Mesendoderm (in vitro differentiated cells): ENCODE measurements at regions not wholly inside any gene's neighbourhood (a gene's known extent, or its start where the extent isn't known, plus 50 kb on each side); places are given as distances from the start of the nearest gene placed in this dataset.

Experiments
- DNase-seq: peaks from one replicate; pipeline ENCODE4 v3.0.0; 2013
- H2AK5ac ChIP-seq: 2 replicates; pipeline ENCODE4 v1.6.1; 2013; ENCODE audit warnings: low read length, inconsistent platforms
- H2BK120ac ChIP-seq: 2 replicates; pipeline ENCODE4 v1.6.1; 2013; ENCODE audit warnings: low read depth, mild to moderate bottlenecking, low read length, moderate library complexity, mixed read lengths
- H2BK15ac ChIP-seq: replicated peaks from 2 replicates; pipeline ENCODE4 v1.6.1; 2013; ENCODE audit warnings: low read depth, mild to moderate bottlenecking, moderate library complexity
- H2BK5ac ChIP-seq: 2 replicates; pipeline ENCODE4 v1.6.1; 2013; ENCODE audit warnings: low read length, inconsistent platforms
- H3K18ac ChIP-seq: 2 replicates; pipeline ENCODE4 v1.6.1; 2013; ENCODE audit warnings: mild to moderate bottlenecking, low read length, mixed read lengths
- H3K23ac ChIP-seq: one replicate; pipeline ENCODE4 v1.6.1; 2013; ENCODE audit warnings: low read length
- H3K27ac ChIP-seq: 2 replicates; pipeline ENCODE4 v1.5.1; 2013; ENCODE audit warnings: low read depth, mild to moderate bottlenecking, inconsistent platforms, low read length, moderate library complexity
- H3K27me3 ChIP-seq: 2 replicates; pipeline ENCODE4 v1.6.1; 2013; ENCODE audit warnings: low read length, control low read depth, mild to moderate bottlenecking, inconsistent platforms; ENCODE audit not compliant: insufficient read depth, poor library complexity
- H3K36me3 ChIP-seq: 2 replicates; pipeline ENCODE4 v1.6.1; 2013; ENCODE audit warnings: low read length, inconsistent platforms; ENCODE audit not compliant: control insufficient read depth, insufficient read depth
- H3K4ac ChIP-seq: one replicate; pipeline ENCODE4 v1.6.1; 2013; ENCODE audit warnings: low read depth, mild to moderate bottlenecking, low read length, moderate library complexity
- H3K4me1 ChIP-seq: 2 replicates; pipeline ENCODE4 v1.6.1; 2013; ENCODE audit warnings: low read depth, low read length, inconsistent platforms; ENCODE audit not compliant: control insufficient read depth
- H3K4me2 ChIP-seq: 2 replicates; pipeline ENCODE4 v1.6.1; 2013; ENCODE audit warnings: low read length
- H3K4me3 ChIP-seq: 2 replicates; pipeline ENCODE4 v1.5.1; 2013; ENCODE audit warnings: mild to moderate bottlenecking, low read length
- H3K56ac ChIP-seq: one replicate; pipeline ENCODE4 v1.6.1; 2013; ENCODE audit warnings: low read length
- H3K79me1 ChIP-seq: 2 replicates; pipeline ENCODE4 v1.6.1; 2013; ENCODE audit warnings: low read length, inconsistent platforms
- H3K79me2 ChIP-seq: 2 replicates; pipeline ENCODE4 v1.6.1; 2013; ENCODE audit warnings: mild to moderate bottlenecking, low read length; ENCODE audit not compliant: control insufficient read depth, insufficient read depth
- H3K9ac ChIP-seq: 2 replicates; pipeline ENCODE4 v1.6.1; 2013; ENCODE audit warnings: low read length, inconsistent platforms
- H4K5ac ChIP-seq: one replicate; pipeline ENCODE4 v1.6.1; 2013; ENCODE audit warnings: low read length
- H4K8ac ChIP-seq: one replicate; pipeline ENCODE4 v1.6.1; 2013; ENCODE audit warnings: low read depth, mild to moderate bottlenecking, control low read depth, low read length, moderate library complexity
- WGBS: extraction: QIAGEN DNeasy Blood & Tissue Kit; methylation state at CpG from one replicate; pipeline ENCODE4 v1.1.7; 2013; ENCODE audit warnings: low lambda C conversion rate, missing lambda C conversion rate; ENCODE audit not compliant: insufficient coverage; ENCODE audit errors: extremely low coverage; 5-methylcytosine and 5-hydroxymethylcytosine counted together

GRCh38 chr4:14897217-14897616, 105.1 kb upstream of the CPEB2 start:
- no peak overlapping the region for H2BK120ac ChIP-seq
- DNase-seq: no peak
- no peak overlapping the region for H2BK15ac ChIP-seq
- no peak overlapping the region for H3K56ac ChIP-seq
- no peak overlapping the region for H3K4me3 ChIP-seq
- H3K4ac ChIP-seq: no peak overlapping the region
- H4K8ac ChIP-seq: no peak overlapping the region
- H3K27me3 ChIP-seq: no peaks in the 10 kb centered on the region
- no peaks in the 10 kb centered on the region for H3K4me1 ChIP-seq
- no peaks in the 10 kb centered on the region for H3K36me3 ChIP-seq
- no peak overlapping the region for H2AK5ac ChIP-seq
- no peaks in the 10 kb centered on the region for H3K79me2 ChIP-seq
- no peak overlapping the region for H2BK5ac ChIP-seq
- no peak overlapping the region for H3K9ac ChIP-seq
- H3K79me1 ChIP-seq: no peaks in the 10 kb centered on the region
- H4K5ac ChIP-seq: no peak overlapping the region
- no peak overlapping the region for H3K23ac ChIP-seq
- no CpG with 5 or more reads among the region's 2 CpGs for WGBS
- no peak overlapping the region for H3K4me2 ChIP-seq
- H3K27ac ChIP-seq: no peak overlapping the region
- H3K18ac ChIP-seq: no peak overlapping the region

DNA sequence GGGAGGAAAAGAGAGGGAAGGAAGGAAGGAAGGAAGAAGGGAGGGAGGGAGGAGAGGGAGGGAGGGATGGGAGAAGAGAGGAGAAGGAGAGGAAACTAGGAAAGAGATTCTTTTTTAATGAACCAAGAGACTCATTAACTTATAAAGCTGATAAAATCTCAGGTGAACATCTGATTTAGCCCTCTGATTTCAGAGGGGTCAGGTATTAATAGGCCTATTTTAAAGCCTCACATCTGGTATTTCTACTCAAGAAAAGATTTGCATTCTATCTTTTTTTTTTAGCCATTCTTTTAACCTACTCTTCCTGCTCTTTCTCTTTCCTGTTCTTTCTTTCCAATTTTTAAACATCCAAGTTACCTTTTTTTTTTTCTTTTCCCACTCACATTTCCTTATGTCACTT, 103.3 kb upstream of the CPEB2 start:
- H2BK15ac ChIP-seq: no peak overlapping the region
- no peak overlapping the region for H3K9ac ChIP-seq
- no peaks in the 10 kb centered on the region for H3K36me3 ChIP-seq
- no peak for DNase-seq
- no peak overlapping the region for H3K4me3 ChIP-seq
- H3K4me1 ChIP-seq: no peaks in the 10 kb centered on the region
- no peak overlapping the region for H2BK5ac ChIP-seq
- no peak overlapping the region for H2AK5ac ChIP-seq
- no peaks in the 10 kb centered on the region for H3K79me2 ChIP-seq
- no peak overlapping the region for H4K5ac ChIP-seq
- no peak overlapping the region for H3K56ac ChIP-seq
- H4K8ac ChIP-seq: no peak overlapping the region
- H3K4me2 ChIP-seq: no peak overlapping the region
- H3K27me3 ChIP-seq: no peaks in the 10 kb centered on the region
- no peak overlapping the region for H3K18ac ChIP-seq
- no peak overlapping the region for H3K23ac ChIP-seq
- no peak overlapping the region for H3K27ac ChIP-seq
- no peak overlapping the region for H3K4ac ChIP-seq
- no peaks in the 10 kb centered on the region for H3K79me1 ChIP-seq
- no peak overlapping the region for H2BK120ac ChIP-seq

GRCh38 chr4:14902342-14902741, 99.9 kb upstream of the CPEB2 start:
- Histone ChIP-seq H2BK120ac (no peak overlapping the region), H3K4me3 (no peak overlapping the region), H3K27ac (no peak overlapping the region), H3K4ac (no peak overlapping the region), H3K4me2 (no peak overlapping the region), H3K27me3 (no peaks in the 10 kb centered on the region), H3K56ac (no peak overlapping the region), H3K4me1 (no peaks in the 10 kb centered on the region), H4K5ac (no peak overlapping the region), H3K18ac (no peak overlapping the region), H2AK5ac (no peak overlapping the region), H3K23ac (no peak overlapping the region), H3K79me1 (no peaks in the 10 kb centered on the region), H3K9ac (no peak overlapping the region), H4K8ac (no peak overlapping the region), H3K36me3 (no peaks in the 10 kb centered on the region), H2BK15ac (no peak overlapping the region), H3K79me2 (no peaks in the 10 kb centered on the region), H2BK5ac (no peak overlapping the region)
- WGBS: no CpG with 5 or more reads among the region's 3 CpGs
- DNase-seq: no peak

GRCh38 chr4:14903321-14903720, 99.0 kb upstream of the CPEB2 start:
- no peak overlapping the region for H2BK5ac ChIP-seq
- H2BK120ac ChIP-seq: no peak overlapping the region
- no peak overlapping the region for H3K4me3 ChIP-seq
- no peaks in the 10 kb centered on the region for H3K79me2 ChIP-seq
- no peaks in the 10 kb centered on the region for H3K79me1 ChIP-seq
- H4K8ac ChIP-seq: no peak overlapping the region
- H3K4me1 ChIP-seq: no peaks in the 10 kb centered on the region
- no peak overlapping the region for H3K4me2 ChIP-seq
- H2BK15ac ChIP-seq: no peak overlapping the region
- no peak overlapping the region for H3K27ac ChIP-seq
- no peak overlapping the region for H3K23ac ChIP-seq
- H3K4ac ChIP-seq: no peak overlapping the region
- H3K27me3 ChIP-seq: no peaks in the 10 kb centered on the region
- H3K56ac ChIP-seq: no peak overlapping the region
- no peak overlapping the region for H4K5ac ChIP-seq
- no peak for DNase-seq
- no peak overlapping the region for H2AK5ac ChIP-seq
- no peak overlapping the region for H3K18ac ChIP-seq
- no CpG with 5 or more reads among the region's 2 CpGs for WGBS
- no peak overlapping the region for H3K9ac ChIP-seq
- H3K36me3 ChIP-seq: no peaks in the 10 kb centered on the region

DNA sequence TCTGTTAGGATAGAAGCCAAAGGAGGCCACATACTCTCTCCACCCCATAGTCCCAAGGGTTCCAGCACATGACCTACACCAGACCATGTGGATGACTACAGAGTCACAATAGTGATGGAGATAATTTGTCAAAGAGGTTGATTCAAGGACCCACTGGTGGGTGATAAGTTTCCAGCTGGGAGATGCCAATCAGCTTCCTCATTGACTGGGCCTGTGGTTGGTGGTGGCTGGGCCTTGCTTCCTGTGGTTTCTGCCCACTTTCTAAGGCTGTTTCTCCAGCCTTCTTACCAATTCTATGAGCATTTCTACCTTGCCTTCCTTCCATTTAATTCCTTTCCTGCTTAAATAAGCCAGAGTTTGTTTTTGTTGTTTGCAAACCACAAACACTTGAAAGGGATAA, 95.5 kb upstream of the CPEB2 start:
- no peak overlapping the region for H3K4me2 ChIP-seq
- H2BK5ac ChIP-seq: no peak overlapping the region
- H3K4ac ChIP-seq: no peak overlapping the region
- H3K27ac ChIP-seq: no peak overlapping the region
- no peak overlapping the region for H3K23ac ChIP-seq
- no peaks in the 10 kb centered on the region for H3K36me3 ChIP-seq
- DNase-seq: no peak
- no peak overlapping the region for H3K4me3 ChIP-seq
- H2BK15ac ChIP-seq: no peak overlapping the region
- no peak overlapping the region for H2AK5ac ChIP-seq
- H4K5ac ChIP-seq: no peak overlapping the region
- no peak overlapping the region for H3K9ac ChIP-seq
- H3K79me2 ChIP-seq: no peaks in the 10 kb centered on the region
- no peak overlapping the region for H3K18ac ChIP-seq
- H3K4me1 ChIP-seq: no peaks in the 10 kb centered on the region
- no peak overlapping the region for H4K8ac ChIP-seq
- no peak overlapping the region for H3K56ac ChIP-seq
- no peaks in the 10 kb centered on the region for H3K27me3 ChIP-seq
- H2BK120ac ChIP-seq: no peak overlapping the region
- H3K79me1 ChIP-seq: no peaks in the 10 kb centered on the region

- Histone ChIP-seq H3K4ac (no peak overlapping the region), H3K4me2 (no peak overlapping the region), H2BK5ac (no peak overlapping the region), H3K18ac (no peak overlapping the region), H3K23ac (no peak overlapping the region), H3K9ac (no peak overlapping the region), H3K36me3 (no peaks in the 10 kb centered on the region), H3K27me3 (no peaks in the 10 kb centered on the region), H3K79me2 (no peaks in the 10 kb centered on the region), H2BK15ac (no peak overlapping the region), H3K4me3 (no peak overlapping the region), H2BK120ac (no peak overlapping the region), H4K8ac (no peak overlapping the region), H3K56ac (no peak overlapping the region), H3K27ac (no peak overlapping the region), H3K79me1 (no peaks in the 10 kb centered on the region), H4K5ac (no peak overlapping the region), H3K4me1 (no peaks in the 10 kb centered on the region), H2AK5ac (no peak overlapping the region)
- WGBS: no CpG with 5 or more reads among the region's 3 CpGs
- DNase-seq: no peak
These were observed 93.6 kb upstream of the CPEB2 start for GRCh38 chr4:14908635-14909034.
